ENCODE measurements at regions not wholly inside any gene's neighbourhood (a gene's known extent, or its start where the extent isn't known, plus 50 kb on each side); places are given as distances from the start of the nearest gene placed in this dataset.

- ATAC-seq = no peak
- CTCF ChIA-PET = no interaction called here
- no peak overlapping the region for H3K4me3 Mint-ChIP-seq
These were observed 907.4 kb downstream of the MCTP2 start for GRCh38 chr15:95138604-95139270.

GRCh38 chr15:95141486-95141885 lies 910.1 kb downstream of the MCTP2 start:
- ATAC-seq = no peak
- CTCF ChIA-PET = no interaction called here

More at GRCh38 chr15:95138604-95139270, 907.4 kb downstream of the MCTP2 start:
- TF ChIP-seq CTCF (IDR thresholded peaks at IDR 0.05) = no peak
- Mint-ChIP-seq H3K36me3 (ENCODE audit: low read depth) (no peaks in the 10 kb centered on the region), H3K4me1 (ENCODE audit: low read depth) (no peaks in the 10 kb centered on the region), H3K27ac (no peak overlapping the region), H3K9me3 (peaks cover 3% of the 10 kb centered on the region), H3K27me3 (no peaks in the 10 kb centered on the region)
- POLR2A ChIA-PET = no interaction called here
- DNase-seq = no peak
- intact Hi-C loops (cut with micrococcal nuclease) = no loop called here

GRCh38 chr15:95142531-95142930 lies 911.2 kb downstream of the MCTP2 start:
- H3K4me1 Mint-ChIP-seq (ENCODE audit: low read depth) = no peaks in the 10 kb centered on the region
- no peak overlapping the region for H3K4me3 Mint-ChIP-seq
- H3K9me3 Mint-ChIP-seq = peaks cover under 1% of the 10 kb centered on the region
- ChIA-PET CTCF (no interaction called here), POLR2A (no interaction called here)
- DNase-seq (no peak), ATAC-seq (no peak)
- H3K36me3 Mint-ChIP-seq (ENCODE audit: low read depth) = no peaks in the 10 kb centered on the region
- TF ChIP-seq CTCF (IDR thresholded peaks at IDR 0.05) = no peak
- H3K27me3 Mint-ChIP-seq = peaks cover 1% of the 10 kb centered on the region
- H3K27ac Mint-ChIP-seq = no peak overlapping the region
- intact Hi-C loops (cut with micrococcal nuclease) = no loop called here

More at GRCh38 chr15:95141486-95141885, 910.1 kb downstream of the MCTP2 start:
- Mint-ChIP-seq H3K4me1 (ENCODE audit: low read depth) (no peaks in the 10 kb centered on the region), H3K9me3 (peaks cover 3% of the 10 kb centered on the region), H3K27me3 (peaks cover 1% of the 10 kb centered on the region), H3K4me3 (no peak overlapping the region), H3K27ac (no peak overlapping the region), H3K36me3 (ENCODE audit: low read depth) (no peaks in the 10 kb centered on the region)
- TF ChIP-seq CTCF (IDR thresholded peaks at IDR 0.05) = no peak
- intact Hi-C loops (cut with micrococcal nuclease) = no loop called here
- POLR2A ChIA-PET = no interaction called here
- DNase-seq = no peak

- POLR2A ChIA-PET = no interaction called here
- no peak for ATAC-seq
- H3K4me3 Mint-ChIP-seq = no peak overlapping the region
- H3K36me3 Mint-ChIP-seq (ENCODE audit: low read depth) = no peaks in the 10 kb centered on the region
- CTCF ChIA-PET = no interaction called here
- H3K9me3 Mint-ChIP-seq = no peaks in the 10 kb centered on the region
- no peak for TF ChIP-seq CTCF (IDR thresholded peaks at IDR 0.05)
- no peak overlapping the region for H3K27ac Mint-ChIP-seq
- DNase-seq = no peak
- intact Hi-C loops (cut with micrococcal nuclease) = no loop called here
- no peaks in the 10 kb centered on the region for H3K4me1 Mint-ChIP-seq (ENCODE audit: low read depth)
- peaks cover 1% of the 10 kb centered on the region for H3K27me3 Mint-ChIP-seq
These were observed 915.1 kb downstream of the MCTP2 start for GRCh38 chr15:95146481-95146880.

- Mint-ChIP-seq H3K4me3 (no peak overlapping the region), H3K9me3 (no peaks in the 10 kb centered on the region), H3K27me3 (peaks cover 1% of the 10 kb centered on the region)
These were observed 916.8 kb downstream of the MCTP2 start for GRCh38 chr15:95148183-95148582.

More at GRCh38 chr15:95148183-95148582, 916.8 kb downstream of the MCTP2 start:
- ATAC-seq (no peak), DNase-seq (no peak)
- Mint-ChIP-seq H3K4me1 (ENCODE audit: low read depth) (no peaks in the 10 kb centered on the region), H3K36me3 (ENCODE audit: low read depth) (no peaks in the 10 kb centered on the region), H3K27ac (no peak overlapping the region)
- CTCF ChIA-PET = no interaction called here
- POLR2A ChIA-PET = interaction anchor here (0.6 kb wide), 1 partner anchor 1968 kb away, joined by 3 read pairs; no protein-coding TSS in a partner anchor
- intact Hi-C loops (cut with micrococcal nuclease) = no loop called here
- no peak for TF ChIP-seq CTCF (IDR thresholded peaks at IDR 0.05)

All from activated CD8-positive, alpha-beta T cell treated with anti-CD3 and anti-CD28 coated beads for 36 hours (primary cell).